T-cell (primary cell): ENCODE measurements at regions not wholly inside any gene's neighbourhood (a gene's known extent, or its start where the extent isn't known, plus 50 kb on each side); places are given as distances from the start of the nearest gene placed in this dataset.

Experiments
- ATAC-seq, 4 experiments: fragments of 200-7000 bp in 3 of 4; fragments of 150-1000 bp in 1 of 4; cut with Tn5 transposase; replicated peaks in 1 of 4; 1 replicate in 3 of 4; 2 replicates in 1 of 4; pipeline ENCODE4 v1.10.0; 2021; ENCODE audit warnings: moderate library complexity in 3 of 4, mild to moderate bottlenecking in 2 of 4, moderate number of reproducible peaks in 1 of 4
- CTCF ChIA-PET, 2 donors: fragments of 300-600 bp; sonication (Branson Sonifier 250); formaldehyde crosslinking; loops; one replicate each; lab custom pipeline; 2022; ENCODE audit warnings: antibody characterized with exemption in 2 of 2; lab: Charles Lee
- POLR2A ChIA-PET, 2 donors: fragments of 300-600 bp; sonication (Branson Sonifier 250); formaldehyde crosslinking; loops; one replicate each; lab custom pipeline; 2022; ENCODE audit warnings: antibody characterized with exemption in 2 of 2; lab: Charles Lee
- DNase-seq, 35 experiments: peaks; one replicate each; pipeline versions ENCODE4 v3.0.0 to v3.0.0-alpha.2; 2013 to 2023
- H3K27ac ChIP-seq: one replicate; pipeline ENCODE4 v1.5.1; 2013; ENCODE audit warnings: low read length
- H3K27me3 ChIP-seq, 2 experiments: replicated peaks in 1 of 2; 1 replicate in 1 of 2; 2 replicates in 1 of 2; pipeline versions ENCODE4 v1.6.1 to v1.7.0; 2013; ENCODE audit warnings: low read length in 1 of 2, mixed read lengths in 1 of 2; ENCODE audit not compliant: control insufficient read depth in 2 of 2, insufficient read depth in 2 of 2; ENCODE audit errors: extremely low read depth in 1 of 2
- H3K36me3 ChIP-seq, 2 donors: 1 replicate in 1 of 2; 2 replicates in 1 of 2; pipeline versions ENCODE4 v1.6.1 to v1.7.0; 2013; ENCODE audit warnings: low read length in 1 of 2; ENCODE audit not compliant: control insufficient read depth in 2 of 2, insufficient read depth in 1 of 2; ENCODE audit errors: extremely low read depth in 1 of 2
- H3K4me1 ChIP-seq, 2 experiments: 1 replicate in 1 of 2; 2 replicates in 1 of 2; pipeline versions ENCODE4 v1.6.1 to v1.7.0; 2013; ENCODE audit warnings: low read length in 2 of 2, mixed read lengths in 1 of 2; ENCODE audit not compliant: insufficient read depth in 2 of 2, control insufficient read depth in 1 of 2; ENCODE audit errors: extremely low read depth in 1 of 2
- H3K4me3 ChIP-seq, 2 donors: 1 replicate in 1 of 2; 2 replicates in 1 of 2; pipeline versions ENCODE4 v1.5.1 to v1.7.0; 2013; ENCODE audit warnings: mild to moderate bottlenecking in 2 of 2, low read length in 1 of 2, moderate library complexity in 1 of 2; ENCODE audit not compliant: control insufficient read depth in 1 of 2; ENCODE audit errors: extremely low read depth in 1 of 2
- H3K9me3 ChIP-seq: 2 replicates; pipeline ENCODE4 v1.7.0; 2013
- H3K27ac Mint-ChIP-seq, 2 donors: one replicate each; pipeline ENCODE4 v1.8.0; 2020 to 2021; ENCODE audit warnings: mild to moderate bottlenecking in 2 of 2, mixed read lengths in 2 of 2
- H3K27me3 Mint-ChIP-seq, 2 donors: one replicate each; pipeline ENCODE4 v1.8.0; 2021 to 2022; ENCODE audit warnings: mixed read lengths in 2 of 2
- H3K36me3 Mint-ChIP-seq: one replicate; pipeline ENCODE4 v1.8.0; 2021; ENCODE audit warnings: mixed read lengths
- H3K4me1 Mint-ChIP-seq, 3 donors: one replicate each; pipeline ENCODE4 v1.8.0; 2020 to 2022; ENCODE audit warnings: mixed read lengths in 3 of 3, mild to moderate bottlenecking in 1 of 3
- H3K4me3 Mint-ChIP-seq, 3 donors: one replicate each; pipeline ENCODE4 v1.8.0; 2020 to 2022; ENCODE audit warnings: mild to moderate bottlenecking in 3 of 3, mixed read lengths in 3 of 3, moderate library complexity in 3 of 3
- H3K9me3 Mint-ChIP-seq, 3 donors: one replicate each; pipeline ENCODE4 v1.8.0; 2020 to 2022; ENCODE audit warnings: mixed read lengths in 3 of 3
- WGBS: methylation state at CpG from one replicate; pipeline ENCODE4 v1.1.5; 2013; ENCODE audit warnings: missing lambda C conversion rate; ENCODE audit not compliant: insufficient coverage; 5-methylcytosine and 5-hydroxymethylcytosine counted together

GRCh38 chr9:124180557-124180956, 77.2 kb upstream of the NEK6 start:
- Histone ChIP-seq H3K27ac (no peak overlapping the region), H3K9me3 (no peaks in the 10 kb centered on the region), H3K4me1 (no peaks in the 10 kb centered on the region), H3K36me3 (no peaks in the 10 kb centered on the region), H3K27me3 (peaks cover 0 to 9% of the 10 kb centered on the region in 2 experiments), H3K4me3 (no peak overlapping the region)
- Mint-ChIP-seq H3K9me3 (no peaks in the 10 kb centered on the region), H3K27ac (no peak overlapping the region), H3K4me1 (no peaks in the 10 kb centered on the region), H3K4me3 (no peak overlapping the region), H3K27me3 (peaks cover 9 to 14% of the 10 kb centered on the region in 2 donors), H3K36me3 (no peaks in the 10 kb centered on the region)
- WGBS = 48% methylated on average over 6 of the region's 7 CpGs
- ChIA-PET CTCF (no interaction called here), POLR2A (no interaction called here)
- ATAC-seq = no peak
- DNase-seq = no peak

DNA sequence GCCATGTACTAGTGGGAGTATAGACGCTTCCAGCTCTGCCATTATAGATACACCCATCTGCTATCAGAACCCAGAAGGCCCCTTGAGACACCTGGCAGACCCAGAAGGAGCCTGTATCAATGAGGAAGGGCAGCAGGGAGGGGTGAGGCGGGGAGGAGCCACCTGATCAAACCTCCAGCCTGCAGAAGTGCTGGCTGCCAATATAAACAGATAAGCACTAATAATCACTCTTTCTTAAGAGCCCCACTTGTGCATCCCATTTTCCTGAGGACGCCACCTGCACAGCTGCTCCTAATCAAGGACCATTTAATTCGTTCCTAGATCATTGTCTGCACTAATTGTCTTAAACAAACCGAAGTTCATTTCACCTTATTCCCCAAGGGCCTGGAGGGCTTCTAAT, 75.0 kb upstream of the NEK6 start:
- Histone ChIP-seq H3K9me3 (no peaks in the 10 kb centered on the region), H3K4me3 (no peak overlapping the region), H3K27me3 (peaks cover 0 to 16% of the 10 kb centered on the region in 2 experiments), H3K36me3 (no peaks in the 10 kb centered on the region), H3K4me1 (no peaks in the 10 kb centered on the region), H3K27ac (no peak overlapping the region)
- Mint-ChIP-seq H3K9me3 (no peaks in the 10 kb centered on the region), H3K36me3 (no peaks in the 10 kb centered on the region), H3K27me3 (peaks cover 14% of the 10 kb centered on the region in 2 donors), H3K27ac (no peak overlapping the region), H3K4me1 (no peaks in the 10 kb centered on the region), H3K4me3 (no peak overlapping the region)
- ChIA-PET POLR2A (no interaction called here), CTCF (no interaction called here)
- no peak for DNase-seq
- no peak for ATAC-seq
- WGBS = 76% methylated on average over 3 of the region's 5 CpGs

- no peak overlapping the region for H3K27ac ChIP-seq
- no peaks in the 10 kb centered on the region for H3K9me3 Mint-ChIP-seq
- no peaks in the 10 kb centered on the region for H3K4me1 Mint-ChIP-seq
- no peak overlapping the region for H3K4me3 Mint-ChIP-seq
- no peaks in the 10 kb centered on the region for H3K4me1 ChIP-seq
- H3K27me3 ChIP-seq = peaks cover 0 to 24% of the 10 kb centered on the region in 2 experiments
- CTCF ChIA-PET = no interaction called here
- ATAC-seq (no peak), DNase-seq (no peak)
- no peaks in the 10 kb centered on the region for H3K9me3 ChIP-seq
- H3K36me3 ChIP-seq = no peaks in the 10 kb centered on the region
- H3K27ac Mint-ChIP-seq = no peak overlapping the region
- POLR2A ChIA-PET = no interaction called here
- H3K36me3 Mint-ChIP-seq = no peaks in the 10 kb centered on the region
- WGBS = 93% methylated on average over 3 of the region's 3 CpGs
- H3K4me3 ChIP-seq = no peak overlapping the region
- peaks cover 14 to 19% of the 10 kb centered on the region in 2 donors for H3K27me3 Mint-ChIP-seq
Measured at GRCh38 chr9:124183772-124184171, 74.0 kb upstream of the NEK6 start.

- H3K36me3 ChIP-seq = no peaks in the 10 kb centered on the region
- H3K9me3 ChIP-seq = no peaks in the 10 kb centered on the region
- Mint-ChIP-seq H3K27me3 (peaks cover 8 to 25% of the 10 kb centered on the region in 2 donors), H3K4me3 (no peak overlapping the region), H3K4me1 (no peaks in the 10 kb centered on the region), H3K9me3 (no peaks in the 10 kb centered on the region), H3K27ac (no peak overlapping the region), H3K36me3 (no peaks in the 10 kb centered on the region)
- no peak overlapping the region for H3K27ac ChIP-seq
- H3K4me1 ChIP-seq = no peaks in the 10 kb centered on the region
- peaks cover 0 to 23% of the 10 kb centered on the region in 2 experiments for H3K27me3 ChIP-seq
- no peak for ATAC-seq
- no peak for DNase-seq
- H3K4me3 ChIP-seq = no peak overlapping the region
- ChIA-PET POLR2A (interaction anchor here (0.6 kb wide), 2 partner anchors 331 to 340 kb away, joined by 3 read pairs; no protein-coding TSS in a partner anchor), CTCF (no interaction called here)
- 90% methylated on average over 2 of the region's 5 CpGs for WGBS
Measured at GRCh38 chr9:124185413-124185812, 72.3 kb upstream of the NEK6 start.

DNA sequence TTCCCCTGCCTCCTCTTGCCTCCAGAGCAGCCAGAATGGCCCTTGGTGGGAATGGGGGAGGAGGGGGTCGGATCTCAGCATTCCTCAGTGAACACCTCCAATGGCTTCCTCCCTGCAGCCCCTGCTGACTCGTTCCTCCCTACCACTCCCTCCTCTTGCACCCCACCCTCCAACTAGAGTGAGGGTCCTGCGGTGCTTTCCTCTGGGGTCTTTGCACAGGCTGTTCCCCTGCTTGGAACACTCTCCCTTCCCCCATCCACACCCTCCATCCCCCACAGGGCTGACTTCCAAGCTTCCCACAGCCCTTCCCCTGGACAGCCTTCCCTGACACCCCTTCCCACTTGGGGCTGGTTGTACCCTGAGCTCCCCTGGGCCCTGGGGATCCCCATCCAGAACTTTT, 70.4 kb upstream of the NEK6 start:
- Mint-ChIP-seq H3K4me3 (no peak overlapping the region), H3K9me3 (no peaks in the 10 kb centered on the region), H3K4me1 (no peaks in the 10 kb centered on the region), H3K36me3 (no peaks in the 10 kb centered on the region), H3K27me3 (peaks cover 3 to 18% of the 10 kb centered on the region in 2 donors), H3K27ac (no peak overlapping the region)
- DNase-seq (no peak), ATAC-seq (no peak)
- H3K27me3 ChIP-seq = peaks cover 0 to 18% of the 10 kb centered on the region in 2 experiments
- H3K4me1 ChIP-seq = no peaks in the 10 kb centered on the region
- WGBS = 67% methylated on average over 2 of the region's 3 CpGs
- ChIA-PET POLR2A (no interaction called here), CTCF (no interaction called here)
- no peaks in the 10 kb centered on the region for H3K9me3 ChIP-seq
- no peaks in the 10 kb centered on the region for H3K36me3 ChIP-seq
- H3K27ac ChIP-seq = no peak overlapping the region
- no peak overlapping the region for H3K4me3 ChIP-seq

DNA sequence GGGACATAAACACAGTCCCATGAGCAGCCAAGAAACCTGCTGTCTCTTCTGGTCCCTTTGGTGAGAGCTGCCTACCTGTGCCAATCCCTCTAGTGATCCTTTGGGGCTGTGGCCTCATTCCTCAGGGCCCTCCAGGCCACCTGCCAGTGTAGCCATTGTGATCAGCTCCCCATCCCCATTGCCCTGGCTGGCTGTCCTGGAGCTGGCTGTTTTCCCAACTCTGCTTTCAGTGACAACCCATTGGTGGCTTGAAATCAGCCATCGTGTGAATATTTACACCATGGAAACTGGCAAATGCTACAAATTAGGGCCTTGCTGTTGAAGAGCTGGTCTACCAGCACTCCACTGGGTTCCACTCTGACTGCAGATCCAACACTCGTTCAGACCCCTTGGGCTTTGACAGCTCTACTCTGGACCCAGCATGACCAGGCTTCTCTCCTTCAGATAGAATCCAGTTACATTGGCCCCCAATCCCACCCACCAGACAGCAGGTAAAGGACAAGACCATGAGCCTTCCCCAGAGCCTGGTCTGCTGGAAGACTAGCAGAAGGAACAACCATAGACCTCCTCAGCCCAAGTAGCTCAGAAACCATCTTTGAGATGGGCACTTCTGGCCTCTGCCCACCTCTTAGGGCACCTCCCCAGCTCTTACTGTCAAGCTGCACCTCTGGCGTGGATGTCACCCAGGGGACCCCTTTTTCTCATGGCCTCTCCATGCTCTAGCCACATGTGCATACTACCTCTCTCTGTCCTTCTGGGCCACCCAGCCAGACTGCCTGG, 69.2 kb upstream of the NEK6 start:
- ChIA-PET CTCF (no interaction called here), POLR2A (no interaction called here)
- Mint-ChIP-seq H3K9me3 (no peaks in the 10 kb centered on the region), H3K4me3 (no peak overlapping the region), H3K27me3 (peaks cover 3 to 16% of the 10 kb centered on the region in 2 donors), H3K27ac (no peak overlapping the region), H3K36me3 (no peaks in the 10 kb centered on the region), H3K4me1 (no peaks in the 10 kb centered on the region)
- no peak overlapping the region for H3K4me3 ChIP-seq
- H3K36me3 ChIP-seq = no peaks in the 10 kb centered on the region
- no peaks in the 10 kb centered on the region for H3K9me3 ChIP-seq
- WGBS = 95% methylated on average over 3 of the region's 3 CpGs
- H3K27me3 ChIP-seq = peaks cover 0 to 18% of the 10 kb centered on the region in 2 experiments
- DNase-seq (no peak), ATAC-seq (no peak)
- no peak overlapping the region for H3K27ac ChIP-seq
- no peaks in the 10 kb centered on the region for H3K4me1 ChIP-seq
